ENCODE measurements at regions not wholly inside any gene's neighbourhood (a gene's known extent, or its start where the extent isn't known, plus 50 kb on each side); places are given as distances from the start of the nearest gene placed in this dataset.

DNA sequence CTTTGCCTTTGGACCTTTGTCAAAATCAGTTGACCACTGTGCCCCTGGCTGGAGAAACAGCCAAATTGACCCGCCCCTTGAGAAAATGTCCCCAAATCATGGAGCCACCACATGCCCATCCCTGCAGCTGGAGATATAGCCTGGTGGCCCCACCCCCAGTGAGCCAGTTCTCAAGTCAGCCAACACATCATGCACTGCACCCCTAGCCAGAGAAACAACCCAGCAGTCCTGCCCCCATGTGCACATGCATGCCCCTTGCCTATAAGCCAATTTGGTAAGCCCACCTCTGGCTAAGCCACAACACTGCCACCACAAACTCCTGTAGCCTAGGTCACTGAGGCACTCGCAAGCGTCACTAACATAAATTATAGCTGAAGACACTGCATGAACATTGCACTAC is 174.2 kb upstream of the ECI2 start:
- TF ChIP-seq CTCF (IDR thresholded peaks at IDR 0.05) (no peak), POLR2A (IDR thresholded peaks at IDR 0.05) (no peak)
